ENCODE measurements at regions not wholly inside any gene's neighbourhood (a gene's known extent, or its start where the extent isn't known, plus 50 kb on each side); places are given as distances from the start of the nearest gene placed in this dataset.

- Mint-ChIP-seq H3K9me3 (peaks cover 0 to 19% (median 10%) of the 10 kb centered on the region in 9 donors), H3K4me3 (no peak overlapping the region), H3K27ac (peak overlapping the region in 1 of 10 donors; percentile 28), H3K27me3 (no peaks in the 10 kb centered on the region), H3K4me1 (peaks cover 0 to 3% (median 2%) of the 10 kb centered on the region in 4 donors), H3K36me3 (peaks cover 0 to 7% (median 6%) of the 10 kb centered on the region in 3 donors)
- DNase-seq = no peak
- POLR2A ChIA-PET = interaction anchor here (1.0 kb wide), 1 partner anchor 12 kb away, joined by 3 read pairs; no protein-coding TSS in a partner anchor
- no peak for ATAC-seq
Measured at GRCh38 chr3:59463253-59463652, 413.4 kb upstream of the CFAP20DC start.

GRCh38 chr3:59460068-59460467 lies 410.2 kb upstream of the CFAP20DC start:
- peaks cover 0 to 17% (median 14%) of the 10 kb centered on the region in 3 donors for H3K36me3 Mint-ChIP-seq
- peaks cover 2 to 20% (median 10%) of the 10 kb centered on the region in 9 donors for H3K9me3 Mint-ChIP-seq
- DNase-seq (no peak), ATAC-seq (no peak)
- H3K27ac Mint-ChIP-seq = no peak overlapping the region
- H3K4me1 Mint-ChIP-seq = peaks cover 0 to 13% (median 4%) of the 10 kb centered on the region in 4 donors
- H3K27me3 Mint-ChIP-seq = no peaks in the 10 kb centered on the region
- H3K4me3 Mint-ChIP-seq = no peak overlapping the region
- POLR2A ChIA-PET = no interaction called here

- H3K27ac Mint-ChIP-seq = peak overlapping the region in 3 of 10 donors; percentile 7 to 67 (median 22)
- peaks cover 2 to 22% (median 7%) of the 10 kb centered on the region in 9 donors for H3K9me3 Mint-ChIP-seq
- no peaks in the 10 kb centered on the region for H3K27me3 Mint-ChIP-seq
- ATAC-seq = no peak
- peaks cover 16 to 39% (median 26%) of the 10 kb centered on the region in 4 donors for H3K4me1 Mint-ChIP-seq
- H3K4me3 Mint-ChIP-seq = no peak overlapping the region
- H3K36me3 Mint-ChIP-seq = peaks cover 0 to 24% (median 12%) of the 10 kb centered on the region in 3 donors
- no peak for DNase-seq
- POLR2A ChIA-PET = no interaction called here
Measured at GRCh38 chr3:59456852-59457485, 407.1 kb upstream of the CFAP20DC start.

GRCh38 chr3:59451800-59452746 lies 402.2 kb upstream of the CFAP20DC start:
- H3K9me3 Mint-ChIP-seq = peaks cover 0 to 27% (median under 1%) of the 10 kb centered on the region in 9 donors
- H3K27me3 Mint-ChIP-seq = no peaks in the 10 kb centered on the region
- H3K36me3 Mint-ChIP-seq = peaks cover 0 to 8% (median 5%) of the 10 kb centered on the region in 3 donors
- H3K27ac Mint-ChIP-seq = peak overlapping the region; percentile 95 to 99 (median 96)
- DNase-seq (peak in 6 of 10 donors; percentile 2 to 55 (median 34)), ATAC-seq (peak; percentile 18 to 31)
- peaks cover 49 to 76% (median 70%) of the 10 kb centered on the region in 4 donors for H3K4me1 Mint-ChIP-seq
- H3K4me3 Mint-ChIP-seq = peak overlapping the region; percentile 48 to 87 (median 75)
- POLR2A ChIA-PET = interaction anchor here (0.8 to 1.7 kb wide), 8 partner anchors 8 to 416 kb away, joined by 3 to 7 read pairs (median 3); no protein-coding TSS in a partner anchor

GRCh38 chr3:59450946-59451763 lies 401.3 kb upstream of the CFAP20DC start:
- H3K36me3 Mint-ChIP-seq = peaks cover 0 to 7% (median 5%) of the 10 kb centered on the region in 3 donors
- peak overlapping the region; percentile 95 to 99 (median 96) for H3K27ac Mint-ChIP-seq
- H3K9me3 Mint-ChIP-seq = peaks cover 0 to 27% (median 1%) of the 10 kb centered on the region in 9 donors
- ATAC-seq (peak; percentile 94 to 96), DNase-seq (peak; percentile 8 to 90 (median 72))
- peak overlapping the region; percentile 48 to 87 (median 75) for H3K4me3 Mint-ChIP-seq
- POLR2A ChIA-PET = interaction anchor here (0.8 to 1.7 kb wide), 5 partner anchors 7 to 416 kb away, joined by 3 to 7 read pairs (median 3); no protein-coding TSS in a partner anchor
- H3K4me1 Mint-ChIP-seq = peaks cover 52 to 84% (median 78%) of the 10 kb centered on the region in 4 donors
- H3K27me3 Mint-ChIP-seq = no peaks in the 10 kb centered on the region

- Mint-ChIP-seq H3K27ac (peak overlapping the region; percentile 95 to 99 (median 96)), H3K9me3 (peaks cover 0 to 27% (median 1%) of the 10 kb centered on the region in 9 donors), H3K4me1 (peaks cover 54 to 91% (median 85%) of the 10 kb centered on the region in 4 donors), H3K4me3 (peak overlapping the region in 6 of 10 donors; percentile 13 to 87 (median 74)), H3K27me3 (no peaks in the 10 kb centered on the region), H3K36me3 (peaks cover 0 to 7% (median 5%) of the 10 kb centered on the region in 3 donors)
- DNase-seq (no peak), ATAC-seq (no peak)
- POLR2A ChIA-PET = interaction anchor here (1.0 to 2.8 kb wide), 2 partner anchors 11 to 26 kb away, joined by 3 to 11 read pairs; no protein-coding TSS in a partner anchor
Measured at GRCh38 chr3:59450437-59450836, 400.6 kb upstream of the CFAP20DC start.

GRCh38 chr3:59446775-59447465 lies 397.1 kb upstream of the CFAP20DC start:
- Mint-ChIP-seq H3K27me3 (no peaks in the 10 kb centered on the region), H3K36me3 (no peaks in the 10 kb centered on the region), H3K4me1 (peaks cover 53 to 93% (median 87%) of the 10 kb centered on the region in 4 donors), H3K9me3 (peaks cover 0 to 13% (median 0%) of the 10 kb centered on the region in 9 donors), H3K4me3 (peak overlapping the region in 2 of 10 donors; percentile 0 to 31), H3K27ac (peak overlapping the region; percentile 22 to 98 (median 78))
- ATAC-seq (no peak), DNase-seq (no peak)
- POLR2A ChIA-PET = no interaction called here

GRCh38 chr3:59444676-59445075 lies 394.9 kb upstream of the CFAP20DC start:
- Mint-ChIP-seq H3K9me3 (peaks cover 0 to 13% (median 0%) of the 10 kb centered on the region in 9 donors), H3K4me1 (peaks cover 35 to 79% (median 66%) of the 10 kb centered on the region in 4 donors), H3K4me3 (peak overlapping the region in 6 of 10 donors; percentile 66 to 84 (median 82)), H3K27me3 (no peaks in the 10 kb centered on the region), H3K27ac (peak overlapping the region; percentile 82 to 98 (median 96)), H3K36me3 (no peaks in the 10 kb centered on the region)
- DNase-seq (no peak), ATAC-seq (no peak)
- POLR2A ChIA-PET = interaction anchor here (1.0 to 2.0 kb wide), 2 partner anchors 7 to 17 kb away, joined by 3 to 7 read pairs; no protein-coding TSS in a partner anchor

GRCh38 chr3:59444294-59444671 lies 394.5 kb upstream of the CFAP20DC start:
- Mint-ChIP-seq H3K4me3 (peak overlapping the region; percentile 9 to 84 (median 76)), H3K4me1 (peaks cover 31 to 75% (median 62%) of the 10 kb centered on the region in 4 donors), H3K27me3 (no peaks in the 10 kb centered on the region), H3K9me3 (peaks cover 0 to 13% (median 0%) of the 10 kb centered on the region in 9 donors), H3K36me3 (no peaks in the 10 kb centered on the region), H3K27ac (peak overlapping the region; percentile 82 to 98 (median 96))
- POLR2A ChIA-PET = interaction anchor here (1.0 to 2.0 kb wide), 3 partner anchors 8 to 20 kb away, joined by 3 to 7 read pairs (median 6); no protein-coding TSS in a partner anchor
- ATAC-seq (peak; percentile 69 to 77), DNase-seq (peak in 2 of 10 donors; percentile 33 to 38)

GRCh38 chr3:59443618-59444293 lies 393.9 kb upstream of the CFAP20DC start:
- peaks cover 0 to 13% (median 0%) of the 10 kb centered on the region in 9 donors for H3K9me3 Mint-ChIP-seq
- peak overlapping the region; percentile 82 to 98 (median 96) for H3K27ac Mint-ChIP-seq
- DNase-seq (peak in 2 of 10 donors; percentile 27 to 33), ATAC-seq (peak; percentile 56 to 70)
- POLR2A ChIA-PET = interaction anchor here (1.0 to 2.0 kb wide), 3 partner anchors 8 to 19 kb away, joined by 3 to 7 read pairs (median 6); no protein-coding TSS in a partner anchor
- no peaks in the 10 kb centered on the region for H3K27me3 Mint-ChIP-seq
- peaks cover 28 to 70% (median 56%) of the 10 kb centered on the region in 4 donors for H3K4me1 Mint-ChIP-seq
- H3K4me3 Mint-ChIP-seq = peak overlapping the region; percentile 9 to 84 (median 76)
- no peaks in the 10 kb centered on the region for H3K36me3 Mint-ChIP-seq
